ENCODE measurements at regions not wholly inside any gene's neighbourhood (a gene's known extent, or its start where the extent isn't known, plus 50 kb on each side); places are given as distances from the start of the nearest gene placed in this dataset.
A peak's percentile ranks its signal among the peaks of the same experiment; 100 is the strongest.
"Not testable (repeated sequence)": the region's sequence is repeated elsewhere in the genome, so short reads cannot be mapped to it uniquely, and the experiment has no call there.

- no peak for DNase-seq (ENCODE audit: low spot score)
These were observed 51.9 kb upstream of the RBM47 start for GRCh38 chr4:40681600-40681999.

DNA sequence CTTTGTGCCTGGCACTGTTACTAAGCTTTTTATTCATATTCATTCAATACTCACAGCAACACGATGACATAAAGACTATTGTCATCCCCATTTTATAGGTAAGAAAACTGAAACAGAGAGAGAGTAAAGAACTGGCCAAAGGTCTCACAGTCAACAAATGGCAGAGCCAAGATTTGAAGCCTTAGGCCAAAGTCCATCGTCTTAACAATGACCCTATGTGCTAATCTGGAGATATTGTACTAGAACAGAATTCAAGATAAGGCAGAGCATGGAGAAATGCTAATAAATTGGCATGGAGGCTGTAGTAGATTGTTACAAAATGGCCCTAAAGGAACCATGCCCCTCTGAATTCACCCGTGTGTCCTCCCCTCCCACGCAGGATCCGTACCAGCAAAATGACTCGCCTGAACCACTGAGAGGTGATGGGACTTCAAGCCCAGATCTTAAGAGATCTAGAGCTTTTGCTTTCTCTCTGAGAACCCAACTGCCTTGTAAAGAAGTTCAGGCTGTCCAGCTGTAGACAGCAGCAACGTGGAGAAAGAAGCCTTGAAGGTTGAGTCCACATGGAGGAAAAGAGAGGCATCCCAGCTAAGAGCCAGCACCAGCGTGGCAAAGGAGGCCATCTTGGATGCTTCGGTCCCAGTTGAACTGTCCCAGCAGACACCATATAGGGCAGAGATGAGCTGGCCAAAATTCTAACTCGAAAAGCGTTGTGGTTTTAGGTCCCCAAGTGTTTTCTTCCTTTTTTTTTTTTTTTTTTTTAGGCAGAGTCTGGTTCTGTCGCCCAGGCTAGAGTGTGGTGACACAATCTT, 52.8 kb upstream of the RBM47 start:
- DNase-seq (ENCODE audit: low spot score) = no peak

DNA sequence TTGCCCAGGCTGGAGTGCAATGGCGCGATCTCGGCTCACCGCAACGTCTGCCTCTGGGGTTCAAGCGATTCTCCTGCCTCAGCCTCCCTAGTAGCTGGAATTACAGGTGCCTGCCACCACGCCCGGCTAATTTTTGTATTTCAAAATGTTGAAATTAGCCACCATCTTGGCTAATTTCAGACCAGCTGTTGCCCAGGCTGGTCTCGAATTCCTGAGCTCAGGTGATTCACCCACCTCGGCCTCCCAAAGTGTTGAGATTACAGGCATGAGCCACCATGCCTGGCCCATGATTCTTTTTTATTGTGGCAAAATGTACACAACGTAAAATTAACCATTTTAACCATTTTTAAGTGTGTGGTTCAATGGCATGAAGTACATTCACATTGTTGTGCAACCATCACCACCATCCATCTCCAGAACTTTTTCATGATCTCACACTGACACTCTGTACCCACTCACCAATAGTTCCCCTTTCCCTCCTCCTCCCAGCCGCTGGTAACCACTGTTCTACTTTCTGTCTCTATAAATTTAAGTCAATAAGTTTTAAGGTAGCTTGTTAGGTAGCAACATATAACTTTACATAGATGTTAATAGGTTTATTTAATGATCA, 54.0 kb upstream of the RBM47 start:
- not testable (repeated sequence) for DNase-seq (ENCODE audit: low spot score)

DNA sequence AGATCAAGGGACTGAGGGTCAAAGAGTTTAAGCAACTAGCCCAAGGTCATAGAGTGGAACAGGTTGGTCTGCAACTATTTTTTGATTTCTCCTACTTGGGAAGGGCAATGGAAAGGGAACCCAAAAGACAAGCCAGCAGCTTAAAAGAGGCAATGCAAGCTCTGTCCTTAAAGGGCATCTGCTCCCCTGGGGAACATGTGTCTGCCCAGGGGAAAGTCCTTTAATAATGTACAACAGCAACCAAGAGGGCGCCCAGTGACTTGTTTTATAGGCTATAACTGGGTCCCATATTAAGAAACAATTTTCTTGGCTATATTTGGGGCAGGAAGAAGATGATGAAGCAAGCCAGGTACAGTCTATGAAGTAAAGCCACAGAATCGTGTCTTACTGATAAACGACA, 54.7 kb upstream of the RBM47 start:
- DNase-seq (ENCODE audit: low spot score) = no peak

DNA sequence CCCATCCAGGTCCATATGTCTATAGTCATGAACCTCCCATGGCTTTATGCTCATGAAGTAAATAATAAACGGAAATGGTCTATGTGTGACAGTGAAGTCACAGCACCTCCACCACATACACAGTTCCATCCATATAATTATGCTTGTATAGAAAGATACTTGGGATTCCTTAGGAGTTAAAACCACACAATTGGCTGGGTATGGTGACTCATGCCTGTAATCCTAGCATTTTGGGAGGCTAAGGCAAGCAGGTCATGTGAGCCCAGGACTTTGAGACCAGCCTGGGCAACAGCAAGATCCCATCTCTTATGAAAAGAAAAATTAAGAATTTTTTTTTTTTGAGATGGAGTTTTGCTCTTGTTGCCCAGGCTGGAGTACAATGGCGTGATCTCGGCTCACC, 55.6 kb upstream of the RBM47 start:
- DNase-seq (ENCODE audit: low spot score) = no peak

DNA sequence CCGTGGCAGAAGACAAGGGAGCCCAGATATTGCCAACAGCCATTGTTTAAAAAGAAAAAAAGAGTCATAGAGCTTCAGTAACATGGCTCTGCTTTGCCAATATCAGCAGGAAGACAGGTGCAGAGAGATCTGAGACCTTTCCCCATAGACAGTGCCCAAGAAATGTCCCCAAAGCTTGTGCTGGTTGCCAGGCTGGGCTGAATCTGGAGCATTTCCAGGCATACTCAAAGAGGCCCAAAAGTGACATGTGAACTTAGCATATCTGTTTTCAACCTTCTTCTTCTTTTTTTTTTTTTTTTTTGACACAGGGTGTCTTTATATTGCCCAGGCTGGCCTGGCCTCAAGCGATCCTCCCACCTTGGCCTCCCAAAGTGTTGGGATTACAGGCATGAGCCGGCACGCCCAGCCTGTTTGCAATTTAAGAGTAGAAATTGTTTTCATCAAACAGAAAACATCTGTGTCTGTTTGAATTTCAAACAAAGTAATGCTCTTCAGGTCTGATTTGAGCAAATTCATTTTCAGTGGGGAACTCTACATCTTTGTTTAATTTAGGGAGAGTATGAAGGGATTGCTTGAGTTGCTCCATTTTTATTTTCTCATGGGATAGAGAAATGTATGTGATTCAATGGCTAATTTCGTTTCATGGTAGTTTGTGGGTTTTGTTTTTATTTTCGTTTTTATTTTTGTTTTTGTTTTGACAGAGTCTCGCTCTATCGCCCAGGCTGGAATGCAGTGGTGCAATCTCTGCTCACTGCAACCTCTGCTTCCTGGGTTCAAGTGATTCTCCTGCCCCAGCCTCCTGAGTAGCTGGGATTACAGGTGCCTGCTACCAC, 56.6 kb upstream of the RBM47 start:
- DNase-seq (ENCODE audit: low spot score) = no peak

GRCh38 chr4:40687676-40688389, 58.2 kb upstream of the RBM47 start:
- no peak for DNase-seq (ENCODE audit: low spot score)

DNA sequence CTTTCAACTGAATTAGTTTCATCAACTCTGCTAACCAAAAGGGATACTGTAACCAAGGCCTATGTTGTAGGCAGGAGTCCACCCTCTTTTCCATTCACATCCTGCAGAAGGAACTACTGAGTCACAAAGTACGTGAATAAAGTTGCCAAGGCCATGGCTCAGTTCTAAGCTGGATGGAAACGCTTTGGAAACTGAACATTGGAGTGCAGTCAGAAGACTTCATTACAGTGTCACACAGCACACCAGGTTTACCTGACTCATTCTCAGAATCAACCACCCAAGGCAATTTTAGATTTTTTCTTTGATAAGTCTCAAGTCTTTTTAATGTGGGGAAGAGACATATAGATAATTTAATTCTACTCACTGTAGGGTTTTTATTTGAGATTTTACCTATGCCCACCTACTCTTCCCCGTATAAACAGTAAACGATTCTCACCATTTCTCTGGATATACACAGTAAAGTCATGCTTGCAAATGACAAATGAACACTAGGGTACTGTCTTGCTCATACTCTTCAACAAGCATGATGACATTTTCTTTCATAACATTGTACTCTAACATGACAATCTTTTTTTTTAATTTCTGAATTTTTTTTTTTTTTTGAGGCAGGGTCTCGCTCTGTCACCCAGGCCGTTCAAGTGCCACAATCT, 58.9 kb upstream of the RBM47 start:
- no peak for DNase-seq (ENCODE audit: low spot score)

GRCh38 chr4:40693946-40694345, 55.8 kb upstream of the NSUN7 start:
- DNase-seq (ENCODE audit: low spot score) = no peak

DNA sequence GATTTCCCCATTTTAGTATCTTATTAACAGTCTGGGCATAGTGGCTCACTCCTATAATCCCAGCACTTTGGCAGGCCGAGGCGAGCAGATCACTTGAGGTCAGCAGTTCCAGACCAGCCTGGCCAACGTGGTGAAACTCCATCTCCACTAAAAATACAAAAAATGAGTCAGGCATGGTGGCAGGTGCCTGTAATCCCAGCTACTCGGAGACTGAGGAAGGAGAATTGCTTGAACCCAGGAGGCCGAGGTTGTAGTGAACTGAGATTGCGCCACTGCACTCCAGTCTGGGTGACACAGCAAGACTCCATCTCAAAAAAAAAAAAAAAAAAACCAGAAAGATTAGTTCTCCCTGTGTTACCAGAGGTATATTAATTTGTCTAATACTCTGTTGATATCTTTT, 52.3 kb upstream of the NSUN7 start:
- not testable (repeated sequence) for DNase-seq (ENCODE audit: low spot score)

- no peak for DNase-seq (ENCODE audit: low spot score)
These were observed 51.0 kb upstream of the NSUN7 start for GRCh38 chr4:40698733-40699132.

GRCh38 chr4:40699648-40700047, 50.1 kb upstream of the NSUN7 start:
- DNase-seq (ENCODE audit: low spot score) = peak; percentile 56
